Spleen (tissue), 7 donors: ENCODE measurements at regions not wholly inside any gene's neighbourhood (a gene's known extent, or its start where the extent isn't known, plus 50 kb on each side); places are given as distances from the start of the nearest gene placed in this dataset.

Experiments
- POLR2A ChIP-seq, 3 donors: fragments of 450-650 bp; IDR thresholded peaks; one replicate each; pipeline ENCODE4 v1.5.1; 2017; ENCODE audit warnings: antibody characterized with exemption in 3 of 3, mild to moderate bottlenecking in 1 of 3
- POLR2AphosphoS5 ChIP-seq, 3 donors: sonication (generic); formaldehyde crosslinking; IDR thresholded peaks; one replicate each; pipeline ENCODE4 v1.5.1; 2017; ENCODE audit warnings: antibody characterized with exemption in 3 of 3
- TF ChIP-seq, protein P1 (sequence below), 11 experiments: fragments of 200-600 bp in 7 of 11; fragments of 450-650 bp in 4 of 11; sonication (generic) in 4 of 11; IDR thresholded peaks in 8 of 11; conservative IDR thresholded peaks in 3 of 11; 1 replicate in 7 of 11; 2 replicates in 4 of 11; pipeline versions ENCODE4 v1.4.0 to v1.8.0; 2016 to 2021; ENCODE audit warnings: antibody characterized with exemption in 11 of 11, inconsistent platforms in 4 of 11, mild to moderate bottlenecking in 1 of 11
- donor health status: DM: no; HTN: no; CAD: no; lungs with moderate emphysema.
- donor health status: DM: no; HTN: no; CAD: no.
- donor health status: DM: no; HTN: no; CAD: no.

DNA sequence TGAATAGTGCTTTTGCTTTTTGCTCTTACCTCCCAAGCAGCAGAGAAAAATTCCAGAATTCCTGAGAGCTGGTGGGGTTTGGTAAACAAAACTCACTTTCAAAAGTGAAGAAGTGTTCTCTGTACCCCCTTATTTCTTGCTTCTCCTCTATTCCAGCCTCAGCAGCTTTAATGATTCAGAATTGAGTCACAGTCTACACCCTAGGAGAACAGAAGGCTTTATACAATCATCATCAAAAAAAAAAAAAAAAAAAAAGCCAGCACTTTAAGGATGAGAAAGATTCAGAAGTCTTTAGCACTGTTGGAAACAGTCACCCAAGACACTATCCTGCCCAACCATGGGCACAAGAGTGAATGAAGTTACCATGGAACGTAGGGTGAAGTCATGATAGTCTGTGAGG lies 1583.1 kb upstream of the PCDH10 start:
- TF ChIP-seq, protein P1, sequence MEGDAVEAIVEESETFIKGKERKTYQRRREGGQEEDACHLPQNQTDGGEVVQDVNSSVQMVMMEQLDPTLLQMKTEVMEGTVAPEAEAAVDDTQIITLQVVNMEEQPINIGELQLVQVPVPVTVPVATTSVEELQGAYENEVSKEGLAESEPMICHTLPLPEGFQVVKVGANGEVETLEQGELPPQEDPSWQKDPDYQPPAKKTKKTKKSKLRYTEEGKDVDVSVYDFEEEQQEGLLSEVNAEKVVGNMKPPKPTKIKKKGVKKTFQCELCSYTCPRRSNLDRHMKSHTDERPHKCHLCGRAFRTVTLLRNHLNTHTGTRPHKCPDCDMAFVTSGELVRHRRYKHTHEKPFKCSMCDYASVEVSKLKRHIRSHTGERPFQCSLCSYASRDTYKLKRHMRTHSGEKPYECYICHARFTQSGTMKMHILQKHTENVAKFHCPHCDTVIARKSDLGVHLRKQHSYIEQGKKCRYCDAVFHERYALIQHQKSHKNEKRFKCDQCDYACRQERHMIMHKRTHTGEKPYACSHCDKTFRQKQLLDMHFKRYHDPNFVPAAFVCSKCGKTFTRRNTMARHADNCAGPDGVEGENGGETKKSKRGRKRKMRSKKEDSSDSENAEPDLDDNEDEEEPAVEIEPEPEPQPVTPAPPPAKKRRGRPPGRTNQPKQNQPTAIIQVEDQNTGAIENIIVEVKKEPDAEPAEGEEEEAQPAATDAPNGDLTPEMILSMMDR (IDR thresholded peaks at IDR 0.05 in 8 of 11, conservative IDR thresholded peaks at IDR 0.05 in 3 of 11), result no peak
- TF ChIP-seq POLR2A (IDR thresholded peaks at IDR 0.05), result no peak
- TF ChIP-seq POLR2AphosphoS5 (IDR thresholded peaks at IDR 0.05), result no peak
